HEK293 (cell line): ENCODE measurements at regions not wholly inside any gene's neighbourhood (a gene's known extent, or its start where the extent isn't known, plus 50 kb on each side); places are given as distances from the start of the nearest gene placed in this dataset.

Source experiments
- ZNF248 ChIP-seq: fragments of 450-650 bp; formaldehyde crosslinking; IDR thresholded peaks from 2 replicates; pipeline ENCODE4 v1.5.1; 2017; ENCODE audit warnings: missing biosample characterization, missing genetic modification characterization
- TF ChIP-seq, protein P1 (sequence below): fragments of 450-650 bp; formaldehyde crosslinking; IDR thresholded peaks from 2 replicates; pipeline ENCODE4 v1.5.1; 2016; ENCODE audit warnings: missing biosample characterization, missing genetic modification characterization
- TF ChIP-seq, protein P2 (sequence below): fragments of 450-650 bp; formaldehyde crosslinking; IDR thresholded peaks from 2 replicates; pipeline ENCODE4 v1.5.1; 2016; ENCODE audit warnings: missing biosample characterization, missing genetic modification characterization
- TF ChIP-seq, protein P3 (sequence below): fragments of 450-650 bp; formaldehyde crosslinking; IDR thresholded peaks from 2 replicates; pipeline ENCODE4 v1.5.1; 2016; ENCODE audit warnings: missing biosample characterization, missing genetic modification characterization, low read depth

GRCh38 chr5:158506648-158507047, 593.1 kb downstream of the EBF1 start:
- TF ChIP-seq, protein P1, sequence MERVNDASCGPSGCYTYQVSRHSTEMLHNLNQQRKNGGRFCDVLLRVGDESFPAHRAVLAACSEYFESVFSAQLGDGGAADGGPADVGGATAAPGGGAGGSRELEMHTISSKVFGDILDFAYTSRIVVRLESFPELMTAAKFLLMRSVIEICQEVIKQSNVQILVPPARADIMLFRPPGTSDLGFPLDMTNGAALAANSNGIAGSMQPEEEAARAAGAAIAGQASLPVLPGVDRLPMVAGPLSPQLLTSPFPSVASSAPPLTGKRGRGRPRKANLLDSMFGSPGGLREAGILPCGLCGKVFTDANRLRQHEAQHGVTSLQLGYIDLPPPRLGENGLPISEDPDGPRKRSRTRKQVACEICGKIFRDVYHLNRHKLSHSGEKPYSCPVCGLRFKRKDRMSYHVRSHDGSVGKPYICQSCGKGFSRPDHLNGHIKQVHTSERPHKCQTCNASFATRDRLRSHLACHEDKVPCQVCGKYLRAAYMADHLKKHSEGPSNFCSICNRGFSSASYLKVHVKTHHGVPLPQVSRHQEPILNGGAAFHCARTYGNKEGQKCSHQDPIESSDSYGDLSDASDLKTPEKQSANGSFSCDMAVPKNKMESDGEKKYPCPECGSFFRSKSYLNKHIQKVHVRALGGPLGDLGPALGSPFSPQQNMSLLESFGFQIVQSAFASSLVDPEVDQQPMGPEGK (tag by site-specific recombination), result no peak
- TF ChIP-seq, protein P2, sequence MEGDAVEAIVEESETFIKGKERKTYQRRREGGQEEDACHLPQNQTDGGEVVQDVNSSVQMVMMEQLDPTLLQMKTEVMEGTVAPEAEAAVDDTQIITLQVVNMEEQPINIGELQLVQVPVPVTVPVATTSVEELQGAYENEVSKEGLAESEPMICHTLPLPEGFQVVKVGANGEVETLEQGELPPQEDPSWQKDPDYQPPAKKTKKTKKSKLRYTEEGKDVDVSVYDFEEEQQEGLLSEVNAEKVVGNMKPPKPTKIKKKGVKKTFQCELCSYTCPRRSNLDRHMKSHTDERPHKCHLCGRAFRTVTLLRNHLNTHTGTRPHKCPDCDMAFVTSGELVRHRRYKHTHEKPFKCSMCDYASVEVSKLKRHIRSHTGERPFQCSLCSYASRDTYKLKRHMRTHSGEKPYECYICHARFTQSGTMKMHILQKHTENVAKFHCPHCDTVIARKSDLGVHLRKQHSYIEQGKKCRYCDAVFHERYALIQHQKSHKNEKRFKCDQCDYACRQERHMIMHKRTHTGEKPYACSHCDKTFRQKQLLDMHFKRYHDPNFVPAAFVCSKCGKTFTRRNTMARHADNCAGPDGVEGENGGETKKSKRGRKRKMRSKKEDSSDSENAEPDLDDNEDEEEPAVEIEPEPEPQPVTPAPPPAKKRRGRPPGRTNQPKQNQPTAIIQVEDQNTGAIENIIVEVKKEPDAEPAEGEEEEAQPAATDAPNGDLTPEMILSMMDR (tag by site-specific recombination), result no peak
- no peak for TF ChIP-seq ZNF248 (tag by site-specific recombination)
- TF ChIP-seq, protein P3, sequence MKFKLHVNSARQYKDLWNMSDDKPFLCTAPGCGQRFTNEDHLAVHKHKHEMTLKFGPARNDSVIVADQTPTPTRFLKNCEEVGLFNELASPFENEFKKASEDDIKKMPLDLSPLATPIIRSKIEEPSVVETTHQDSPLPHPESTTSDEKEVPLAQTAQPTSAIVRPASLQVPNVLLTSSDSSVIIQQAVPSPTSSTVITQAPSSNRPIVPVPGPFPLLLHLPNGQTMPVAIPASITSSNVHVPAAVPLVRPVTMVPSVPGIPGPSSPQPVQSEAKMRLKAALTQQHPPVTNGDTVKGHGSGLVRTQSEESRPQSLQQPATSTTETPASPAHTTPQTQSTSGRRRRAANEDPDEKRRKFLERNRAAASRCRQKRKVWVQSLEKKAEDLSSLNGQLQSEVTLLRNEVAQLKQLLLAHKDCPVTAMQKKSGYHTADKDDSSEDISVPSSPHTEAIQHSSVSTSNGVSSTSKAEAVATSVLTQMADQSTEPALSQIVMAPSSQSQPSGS (tag by site-specific recombination), result no peak
